A673 (cell line): ENCODE measurements at regions not wholly inside any gene's neighbourhood (a gene's known extent, or its start where the extent isn't known, plus 50 kb on each side); places are given as distances from the start of the nearest gene placed in this dataset.

Source experiments
- BruUV-seq: library from RNA; stranded (reverse); fragments of 400-500 nt; replicated peaks from 2 replicates; lab custom pipeline; 2021; lab: Mats Ljungman, UMichigan
- CTCF ChIA-PET: fragments of 300-600 bp; sonication (Branson Sonifier 250); formaldehyde crosslinking; loops from one replicate; lab custom pipeline; 2022; ENCODE audit warnings: antibody characterized with exemption; lab: Charles Lee
- POLR2A ChIA-PET: fragments of 300-600 bp; sonication (Branson Sonifier 250); formaldehyde crosslinking; loops from one replicate; lab custom pipeline; 2022; ENCODE audit warnings: antibody characterized with exemption; ENCODE audit not compliant: low non-redundant PET; lab: Charles Lee
- DNase-seq: peaks from one replicate; pipeline ENCODE4 v3.0.0-alpha.2; 2015; ENCODE audit warnings: low spot score
- H3K27ac ChIP-seq: fragments of 200-600 bp; sonication (generic); 2 replicates; pipeline ENCODE4 v1.5.1; 2016; ENCODE audit warnings: mixed run types, low read depth, mild to moderate bottlenecking, mixed read lengths, antibody characterized with exemption, low read length; ENCODE audit not compliant: poor library complexity, severe bottlenecking
- H3K27me3 ChIP-seq: fragments of 200-600 bp; sonication (generic); replicated peaks from 2 replicates; pipeline ENCODE4 v1.6.1; 2017; ENCODE audit warnings: mixed run types, low read depth, mild to moderate bottlenecking, mixed read lengths, antibody characterized with exemption, low read length; ENCODE audit not compliant: insufficient read depth, poor library complexity
- H3K36me3 ChIP-seq: fragments of 200-600 bp; sonication (generic); 2 replicates; pipeline ENCODE4 v1.6.1; 2016; ENCODE audit warnings: mixed run types, mild to moderate bottlenecking, mixed read lengths, antibody characterized with exemption, low read length; ENCODE audit not compliant: insufficient read depth, poor library complexity, severe bottlenecking
- H3K4me1 ChIP-seq: fragments of 200-600 bp; sonication (generic); 2 replicates; pipeline ENCODE4 v1.6.1; 2017; ENCODE audit warnings: mixed run types, mild to moderate bottlenecking, mixed read lengths, antibody characterized with exemption, low read length; ENCODE audit not compliant: insufficient read depth, poor library complexity, severe bottlenecking
- H3K4me3 ChIP-seq: fragments of 200-600 bp; sonication (generic); 2 replicates; pipeline ENCODE4 v1.5.1; 2016; ENCODE audit warnings: low read depth, mixed run types, mild to moderate bottlenecking, mixed read lengths, low read length; ENCODE audit not compliant: poor library complexity, severe bottlenecking
- H3K9me3 ChIP-seq: fragments of 200-600 bp; sonication (generic); 2 replicates; pipeline ENCODE4 v1.6.1; 2016; ENCODE audit warnings: mixed run types, low read depth, mild to moderate bottlenecking, mixed read lengths, antibody characterized with exemption, low read length; ENCODE audit not compliant: poor library complexity, severe bottlenecking
- CTCF ChIP-seq: fragments of 300-800, 200-600 bp; sonication (generic); conservative IDR thresholded peaks from 2 replicates; pipeline ENCODE4 v1.5.1; 2017; ENCODE audit warnings: low read depth, mild to moderate bottlenecking, antibody characterized with exemption, low read length, moderate library complexity, mixed read lengths
- EZH2 ChIP-seq: fragments of 200-600 bp; sonication (generic); IDR thresholded peaks from 2 replicates; pipeline ENCODE4 v1.6.1; 2017; ENCODE audit warnings: borderline replicate concordance, low read depth, mild to moderate bottlenecking, mixed read lengths, antibody characterized with exemption, low read length; ENCODE audit not compliant: poor library complexity, severe bottlenecking
- intact Hi-C: fragments of 100-400 bp; cut with micrococcal nuclease; formaldehyde crosslinking; loops from one replicate; pipeline ENCODE4 v1.10.0; 2022; ENCODE audit not compliant: unreplicated experiment

GRCh38 chr6:169075915-169076654 is 177.6 kb downstream of the THBS2 start:
- H3K4me3 ChIP-seq = no peak overlapping the region
- no peaks in the 10 kb centered on the region for H3K9me3 ChIP-seq
- H3K27ac ChIP-seq = no peak overlapping the region
- TF ChIP-seq CTCF (no peak), EZH2 (no peak)
- no peaks in the 10 kb centered on the region for H3K36me3 ChIP-seq
- intact Hi-C loops = no loop called here
- CTCF ChIA-PET = no interaction called here
- DNase-seq = no peak
- POLR2A ChIA-PET = no interaction called here
- BruUV-seq = no TSS peak
- H3K27me3 ChIP-seq = no peaks in the 10 kb centered on the region
- no peaks in the 10 kb centered on the region for H3K4me1 ChIP-seq

- no peak overlapping the region for H3K4me3 ChIP-seq
- H3K9me3 ChIP-seq = no peaks in the 10 kb centered on the region
- H3K4me1 ChIP-seq = no peaks in the 10 kb centered on the region
- BruUV-seq = no TSS peak
- no peaks in the 10 kb centered on the region for H3K27me3 ChIP-seq
- ChIA-PET CTCF (no interaction called here), POLR2A (no interaction called here)
- TF ChIP-seq CTCF = no peak
- no peak for TF ChIP-seq EZH2
- intact Hi-C loops = no loop called here
- no peak overlapping the region for H3K27ac ChIP-seq
- DNase-seq = no peak
- no peaks in the 10 kb centered on the region for H3K36me3 ChIP-seq
Measured at GRCh38 chr6:169075211-169075914, 178.3 kb downstream of the THBS2 start.

- Histone ChIP-seq H3K4me3 (no peak overlapping the region), H3K9me3 (no peaks in the 10 kb centered on the region), H3K27me3 (no peaks in the 10 kb centered on the region), H3K4me1 (no peaks in the 10 kb centered on the region), H3K36me3 (no peaks in the 10 kb centered on the region), H3K27ac (no peak overlapping the region)
- no TSS peak for BruUV-seq
- no peak for DNase-seq
- ChIA-PET CTCF (no interaction called here), POLR2A (no interaction called here)
- intact Hi-C loops = no loop called here
- no peak for TF ChIP-seq EZH2
- TF ChIP-seq CTCF = no peak
Measured at GRCh38 chr6:169074526-169074925, 179.1 kb downstream of the THBS2 start.
